ENCODE measurements at regions not wholly inside any gene's neighbourhood (a gene's known extent, or its start where the extent isn't known, plus 50 kb on each side); places are given as distances from the start of the nearest gene placed in this dataset.

GRCh38 chr4:20643631-20644030 is 56.6 kb upstream of the PACRGL start:
- no peak for ATAC-seq
- Mint-ChIP-seq H3K4me3 (no peak overlapping the region), H3K27me3 (no peaks in the 10 kb centered on the region), H3K27ac (no peak overlapping the region), H3K4me1 (no peaks in the 10 kb centered on the region), H3K9me3 (peaks cover 6% of the 10 kb centered on the region), H3K36me3 (ENCODE audit: low read depth) (no peaks in the 10 kb centered on the region)
- DNase-seq: no peak

GRCh38 chr4:20645236-20645635 is 55.0 kb upstream of the PACRGL start:
- Mint-ChIP-seq H3K36me3 (ENCODE audit: low read depth) (no peaks in the 10 kb centered on the region), H3K4me3 (no peak overlapping the region), H3K4me1 (no peaks in the 10 kb centered on the region), H3K27ac (no peak overlapping the region), H3K27me3 (no peaks in the 10 kb centered on the region), H3K9me3 (peaks cover 6% of the 10 kb centered on the region)
- ATAC-seq: no peak
- no peak for DNase-seq

GRCh38 chr4:20646287-20646686 is 54.0 kb upstream of the PACRGL start:
- Mint-ChIP-seq H3K27ac (no peak overlapping the region), H3K9me3 (peaks cover 4% of the 10 kb centered on the region), H3K4me1 (no peaks in the 10 kb centered on the region), H3K27me3 (peaks cover 4% of the 10 kb centered on the region), H3K36me3 (ENCODE audit: low read depth) (no peaks in the 10 kb centered on the region), H3K4me3 (no peak overlapping the region)
- ATAC-seq: no peak
- no peak for DNase-seq

Data from activated naive CD8-positive, alpha-beta T cell treated with anti-CD3 and anti-CD28 coated beads, Interleukin-2, amount 50 U/mL, for 24 hours (primary cell).